GM21529 (cell line): ENCODE measurements at regions not wholly inside any gene's neighbourhood (a gene's known extent, or its start where the extent isn't known, plus 50 kb on each side); places are given as distances from the start of the nearest gene placed in this dataset.
"Not testable (repeated sequence)": the region's sequence is repeated elsewhere in the genome, so short reads cannot be mapped to it uniquely, and the experiment has no call there.

Source experiments
- ATAC-seq: cut with Tn5 transposase; IDR thresholded peaks from one replicate; pipeline ENCODE4 v1.9.1; 2021; ENCODE audit not compliant: unreplicated experiment

GRCh38 chr10:45056806-45057205 is 56.1 kb downstream of the ZNF22 start:
- not testable (repeated sequence) for ATAC-seq

GRCh38 chr10:45058580-45058979 is 57.9 kb downstream of the ZNF22 start:
- no peak for ATAC-seq

- ATAC-seq = no peak
These were observed 58.4 kb downstream of the ZNF22 start for GRCh38 chr10:45058992-45059561.

DNA sequence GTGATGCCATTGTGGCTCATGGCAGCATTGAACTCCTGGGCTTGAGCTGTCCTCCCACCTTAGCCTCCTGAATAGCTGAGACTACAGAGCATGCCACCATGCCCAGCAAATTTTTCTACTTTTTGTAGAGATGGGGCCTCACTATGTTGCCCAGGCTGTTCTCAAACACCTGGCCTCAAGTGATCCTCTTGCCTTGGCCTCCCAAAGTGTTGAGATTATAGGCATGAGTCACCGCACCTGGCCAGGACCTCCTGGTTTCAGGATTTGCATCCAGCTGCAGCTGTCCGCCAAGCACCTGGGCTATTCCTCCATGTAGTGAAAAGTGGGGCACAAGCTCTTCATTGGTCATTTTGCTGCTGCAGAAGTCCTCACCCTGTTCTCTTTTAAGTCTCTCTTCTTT is 58.9 kb downstream of the ZNF22 start:
- no peak for ATAC-seq

GRCh38 chr10:45061982-45062381 is 61.3 kb downstream of the ZNF22 start:
- ATAC-seq = no peak

DNA sequence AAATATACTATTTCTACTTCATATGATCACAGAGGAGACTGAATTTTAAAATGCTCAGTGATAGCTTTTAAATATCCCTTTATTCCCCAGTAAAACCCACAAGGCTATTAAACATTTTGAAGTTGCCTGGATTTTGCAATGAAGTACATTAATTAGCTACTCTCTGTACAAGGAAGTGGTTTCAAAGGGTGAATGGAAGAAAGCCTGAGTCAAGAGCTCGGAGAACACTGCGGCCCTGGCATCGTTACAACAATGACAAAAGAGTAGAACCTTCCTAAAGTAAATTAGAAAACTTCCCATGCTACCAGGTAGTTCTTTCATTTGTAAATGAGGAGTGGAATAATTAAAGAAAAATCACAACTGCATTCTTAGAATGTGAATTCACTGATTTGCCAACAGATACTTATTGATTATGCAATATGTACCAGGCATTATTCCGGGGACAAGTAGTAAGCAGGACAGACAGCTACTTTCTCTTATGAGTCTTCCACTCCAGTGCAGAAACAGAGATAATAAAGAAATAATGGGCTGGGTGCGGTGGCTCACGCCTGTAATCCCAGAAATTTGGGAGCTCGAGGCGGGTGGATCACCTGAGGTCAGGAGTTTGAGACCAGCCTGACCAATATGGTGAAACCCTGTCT is 63.0 kb downstream of the ZNF22 start:
- no peak for ATAC-seq

DNA sequence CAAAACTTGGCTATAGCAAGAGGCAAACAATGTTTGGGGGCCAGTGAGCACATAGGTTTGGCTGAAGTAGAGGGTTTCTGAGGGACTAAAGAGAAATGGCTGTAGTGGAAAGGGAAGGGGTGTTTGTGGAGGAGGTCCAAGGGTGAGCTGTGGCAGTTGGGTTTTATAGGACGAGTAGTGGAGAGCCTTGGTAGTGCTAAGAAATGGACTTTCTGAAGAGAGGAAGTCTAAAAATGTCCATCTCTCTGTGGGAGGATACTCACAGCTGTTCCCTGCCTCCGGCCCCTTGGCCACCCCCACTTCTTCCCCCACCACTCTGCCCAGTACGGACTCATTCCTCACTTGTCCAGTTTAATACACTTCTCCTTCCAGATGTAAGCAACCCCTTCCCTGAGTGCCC is 64.3 kb downstream of the ZNF22 start:
- no peak for ATAC-seq

- ATAC-seq = no peak
These were observed 70.5 kb downstream of the ZNF22 start for GRCh38 chr10:45071043-45071813.

GRCh38 chr10:45075216-45075615 is 74.5 kb downstream of the ZNF22 start:
- ATAC-seq = no peak

GRCh38 chr10:45075826-45076380 is 75.2 kb downstream of the ZNF22 start:
- no peak for ATAC-seq

DNA sequence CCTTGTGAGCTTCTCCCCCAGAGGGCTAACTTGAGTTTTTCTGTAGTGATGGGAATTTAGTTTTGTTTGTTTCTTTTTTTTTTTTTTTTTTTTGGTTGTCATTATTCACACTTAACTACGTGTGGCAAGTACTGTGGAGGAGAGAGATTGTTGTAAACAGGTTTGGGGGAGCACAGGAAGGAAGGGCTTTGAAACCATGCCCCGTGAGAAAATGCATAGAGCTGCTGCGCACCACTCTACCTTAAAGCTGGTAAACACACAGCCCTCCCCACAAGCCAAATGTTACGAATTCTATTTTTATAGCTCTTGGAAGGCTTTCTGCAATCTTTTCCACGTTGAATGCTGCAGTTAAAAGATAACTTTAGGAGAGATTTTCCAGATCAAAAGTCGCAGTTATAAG is 76.2 kb downstream of the ZNF22 start:
- ATAC-seq = no peak

DNA sequence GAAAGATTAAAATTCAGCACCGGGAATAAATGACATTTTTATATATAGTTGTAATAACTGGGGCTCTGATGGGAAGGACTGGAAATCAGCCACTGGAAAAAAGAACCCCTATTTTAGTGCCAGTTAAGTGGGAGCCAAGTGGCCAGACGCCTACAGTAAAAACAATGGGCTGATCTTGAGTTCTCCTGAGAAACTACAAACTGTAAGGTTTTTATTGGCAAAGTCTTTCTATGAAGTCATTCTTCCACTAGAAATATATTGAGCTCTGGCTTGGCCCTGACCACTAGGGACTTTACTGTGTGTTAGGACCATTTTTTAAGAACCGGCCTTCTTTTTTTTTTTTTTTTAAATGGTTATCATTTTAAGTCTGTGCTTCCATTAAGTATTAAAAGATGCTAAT is 79.6 kb downstream of the ZNF22 start:
- ATAC-seq = no peak

- ATAC-seq = no peak
These were observed 81.5 kb downstream of the ZNF22 start for GRCh38 chr10:45082176-45082575.

DNA sequence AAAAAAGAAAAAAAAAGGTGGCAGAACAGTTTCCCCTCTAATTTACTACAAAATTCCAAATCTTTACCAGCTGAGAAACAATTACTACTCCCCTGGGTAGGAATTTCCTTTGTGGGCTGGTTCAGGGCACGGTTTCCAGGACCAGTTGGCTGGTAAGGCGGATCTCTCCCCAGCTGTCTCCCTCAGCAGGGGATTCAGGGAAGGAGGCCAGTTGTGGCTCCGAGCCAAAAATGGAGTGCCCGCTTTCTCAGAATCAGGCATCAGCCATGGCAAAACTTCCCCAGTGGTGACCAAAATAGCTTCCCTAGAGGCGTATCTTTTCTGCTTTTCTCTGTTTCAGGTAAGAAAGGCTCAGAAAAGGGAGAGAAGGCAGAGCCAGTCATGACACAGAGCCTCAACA is 91.2 kb downstream of the ZNF22 start:
- no peak for ATAC-seq

DNA sequence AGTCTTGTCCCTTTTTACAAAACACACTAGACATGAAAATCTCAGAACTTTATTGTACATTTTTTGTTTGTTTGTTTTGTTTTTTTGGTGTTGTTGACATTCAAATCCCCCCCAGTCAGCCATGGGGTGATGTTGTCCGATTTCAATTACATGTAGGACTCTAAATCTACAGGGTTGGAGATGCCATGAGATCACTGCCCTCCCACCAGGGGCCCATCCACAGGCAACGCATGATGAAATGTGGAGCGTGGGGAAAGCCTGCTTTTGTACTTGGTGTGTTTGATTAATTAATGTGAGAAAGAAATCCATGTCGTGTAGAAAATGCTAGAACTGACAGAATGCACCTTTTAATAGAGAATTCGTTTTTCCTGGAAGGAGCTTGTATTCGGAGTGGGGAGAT is 93.2 kb downstream of the ZNF22 start:
- no peak for ATAC-seq

DNA sequence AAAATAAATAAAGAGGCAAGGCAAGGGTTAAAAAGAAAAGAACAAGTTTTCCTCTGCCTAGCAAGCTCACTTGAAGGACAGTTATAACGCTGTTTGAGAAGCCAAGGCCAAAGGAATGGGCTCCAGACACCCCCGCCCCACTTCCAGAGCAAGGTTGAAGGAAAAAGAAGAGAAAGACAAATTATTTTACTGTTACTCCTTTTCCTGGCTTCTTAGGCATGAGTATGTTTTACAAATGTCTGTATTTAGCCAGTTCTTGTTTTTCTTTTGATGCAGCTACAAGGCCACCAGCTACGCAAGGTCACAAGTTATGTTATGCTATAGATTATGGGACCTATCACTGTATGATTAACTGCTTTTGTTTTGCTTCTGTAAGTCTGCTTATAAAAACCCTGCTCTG is 94.6 kb downstream of the ZNF22 start:
- no peak for ATAC-seq

DNA sequence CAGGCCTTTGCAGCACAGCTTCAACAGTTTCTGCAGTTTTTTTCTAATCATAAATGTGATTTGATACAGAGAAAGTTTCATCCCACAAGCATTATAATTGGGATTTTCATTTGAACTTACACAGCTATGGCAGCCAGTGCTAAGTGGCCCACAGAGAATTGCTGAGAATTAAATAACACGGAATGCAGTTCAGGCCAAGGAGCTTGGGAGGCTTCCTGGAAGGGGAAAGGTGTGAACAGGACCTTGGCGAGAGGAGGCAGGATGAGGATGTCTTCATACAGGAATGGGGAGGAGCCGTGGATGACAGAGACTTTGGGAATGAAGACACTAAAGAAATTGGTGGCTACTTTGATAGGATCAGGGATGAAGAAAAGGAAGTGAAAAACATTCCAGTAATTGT is 95.3 kb downstream of the ZNF22 start:
- ATAC-seq = no peak

DNA sequence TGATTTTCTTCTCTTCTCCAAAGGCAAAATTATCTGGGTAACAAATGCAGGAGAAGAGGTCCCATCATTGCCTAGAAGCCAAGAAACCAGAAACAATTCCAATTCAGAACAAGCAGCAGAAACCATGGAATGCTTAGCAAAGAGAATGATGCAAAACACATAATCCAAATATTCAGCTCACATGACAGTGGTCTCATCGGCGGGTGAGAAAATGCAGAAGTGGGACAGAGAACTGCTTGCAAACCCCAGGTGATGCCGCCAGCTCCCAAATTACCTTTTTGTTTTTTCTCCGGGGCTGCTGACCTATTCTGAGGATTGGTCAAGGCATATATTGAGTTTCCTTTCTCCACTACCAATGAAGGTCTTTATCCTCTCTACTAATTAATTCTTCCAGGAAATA is 99.7 kb downstream of the ZNF22 start:
- ATAC-seq = no peak

DNA sequence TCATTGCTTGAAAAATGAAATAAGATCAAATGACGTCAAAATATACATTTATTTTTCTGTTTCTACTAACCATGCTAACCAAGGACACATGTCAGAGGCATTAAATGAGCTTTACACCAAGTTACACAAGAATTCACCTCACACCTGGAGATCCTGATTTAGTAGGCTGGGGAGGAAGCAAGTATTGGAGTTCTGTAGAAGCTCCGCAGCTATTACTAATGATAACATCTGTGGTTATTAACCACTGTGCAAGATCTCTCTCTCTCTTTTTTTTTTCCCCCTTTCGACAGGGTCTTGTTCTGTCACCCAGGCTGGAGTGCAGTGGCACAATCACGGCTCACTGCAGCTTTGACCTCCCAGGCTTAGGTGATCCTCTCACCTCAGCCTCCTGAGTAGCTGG is 104.0 kb downstream of the ZNF22 start:
- ATAC-seq = no peak

DNA sequence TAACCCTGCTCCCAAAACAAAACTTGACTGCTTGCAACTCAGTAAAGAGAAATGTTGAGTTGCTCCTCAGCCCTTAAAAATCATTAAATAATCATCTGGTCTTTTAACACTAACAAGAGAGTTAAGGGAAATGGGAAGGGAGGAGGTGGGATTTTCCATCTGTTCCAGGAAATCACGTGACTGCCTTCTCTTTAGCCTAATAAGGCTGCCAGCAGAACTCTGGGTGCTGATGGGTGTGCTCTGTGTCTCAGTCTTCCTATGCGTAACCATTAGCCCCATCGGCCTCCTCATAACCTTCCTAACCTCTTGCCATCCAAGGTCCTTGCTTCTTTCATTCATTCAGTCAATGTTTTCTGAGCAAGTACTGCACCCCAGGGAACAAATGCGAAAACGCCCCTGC is 104.6 kb downstream of the ZNF22 start:
- not testable (repeated sequence) for ATAC-seq

- no peak for ATAC-seq
These were observed 105.6 kb downstream of the ZNF22 start for GRCh38 chr10:45106236-45106856.

GRCh38 chr10:45111509-45111908 is 110.8 kb downstream of the ZNF22 start:
- ATAC-seq = no peak
